Ovary (tissue), 3 donors: ENCODE measurements at regions not wholly inside any gene's neighbourhood (a gene's known extent, or its start where the extent isn't known, plus 50 kb on each side); places are given as distances from the start of the nearest gene placed in this dataset.

Experiments used
- POLR2A ChIP-seq: fragments of 450-650 bp; IDR thresholded peaks from one replicate; pipeline ENCODE4 v1.6.1; 2017; ENCODE audit warnings: antibody characterized with exemption, mild to moderate bottlenecking, moderate library complexity
- TF ChIP-seq, protein P1 (sequence below), 3 donors: fragments of 450-650 bp in 2 of 3; fragments of 200-600 bp in 1 of 3; IDR thresholded peaks; one replicate each; pipeline versions ENCODE4 v1.5.1 to v1.8.0; 2016 to 2022; ENCODE audit warnings: antibody characterized with exemption in 3 of 3, mild to moderate bottlenecking in 1 of 3
- donor health status: DM: no; HTN: no; CAD: no.

DNA sequence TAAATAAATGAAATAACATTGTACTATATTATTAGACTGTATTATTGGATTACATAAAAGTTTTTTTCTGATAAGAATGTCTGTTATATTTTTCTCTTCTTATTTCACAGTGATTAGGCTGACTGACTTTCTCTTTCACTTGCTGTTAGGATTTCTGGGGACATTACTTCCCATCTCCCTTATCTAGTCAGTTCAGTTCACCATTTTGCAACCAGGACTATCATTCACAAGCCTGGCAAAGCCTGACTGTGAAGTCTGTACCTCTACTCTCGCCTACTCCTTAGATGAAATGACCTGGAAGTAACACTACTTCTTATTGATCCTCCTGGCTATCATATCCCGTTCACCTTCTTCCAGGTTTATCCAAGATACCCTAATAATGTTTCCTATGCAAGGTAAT is 676.6 kb downstream of the USP25 start:
- TF ChIP-seq, protein P1, sequence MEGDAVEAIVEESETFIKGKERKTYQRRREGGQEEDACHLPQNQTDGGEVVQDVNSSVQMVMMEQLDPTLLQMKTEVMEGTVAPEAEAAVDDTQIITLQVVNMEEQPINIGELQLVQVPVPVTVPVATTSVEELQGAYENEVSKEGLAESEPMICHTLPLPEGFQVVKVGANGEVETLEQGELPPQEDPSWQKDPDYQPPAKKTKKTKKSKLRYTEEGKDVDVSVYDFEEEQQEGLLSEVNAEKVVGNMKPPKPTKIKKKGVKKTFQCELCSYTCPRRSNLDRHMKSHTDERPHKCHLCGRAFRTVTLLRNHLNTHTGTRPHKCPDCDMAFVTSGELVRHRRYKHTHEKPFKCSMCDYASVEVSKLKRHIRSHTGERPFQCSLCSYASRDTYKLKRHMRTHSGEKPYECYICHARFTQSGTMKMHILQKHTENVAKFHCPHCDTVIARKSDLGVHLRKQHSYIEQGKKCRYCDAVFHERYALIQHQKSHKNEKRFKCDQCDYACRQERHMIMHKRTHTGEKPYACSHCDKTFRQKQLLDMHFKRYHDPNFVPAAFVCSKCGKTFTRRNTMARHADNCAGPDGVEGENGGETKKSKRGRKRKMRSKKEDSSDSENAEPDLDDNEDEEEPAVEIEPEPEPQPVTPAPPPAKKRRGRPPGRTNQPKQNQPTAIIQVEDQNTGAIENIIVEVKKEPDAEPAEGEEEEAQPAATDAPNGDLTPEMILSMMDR (IDR thresholded peaks at IDR 0.05) = no peak
- TF ChIP-seq POLR2A = no peak
